Lower lobe of right lung (tissue), 2 donors: ENCODE measurements at regions not wholly inside any gene's neighbourhood (a gene's known extent, or its start where the extent isn't known, plus 50 kb on each side); places are given as distances from the start of the nearest gene placed in this dataset.

Experiments
- ATAC-seq, 2 donors: fragments of 200-7000 bp; cut with Tn5 transposase; one replicate each; pipeline ENCODE4 v1.9.1; 2020 to 2022; ENCODE audit warnings: mild to moderate bottlenecking in 2 of 2, moderate library complexity in 2 of 2
- DNase-seq: peaks from one replicate; pipeline ENCODE4 v3.0.0-alpha.2; 2020
- H3K27ac ChIP-seq: fragments of 200-600 bp; one replicate; pipeline ENCODE4 v1.8.0; 2022
- H3K27me3 ChIP-seq: fragments of 200-600 bp; one replicate; pipeline ENCODE4 v1.8.0; 2022; ENCODE audit warnings: low read depth
- H3K36me3 ChIP-seq: fragments of 200-600 bp; one replicate; pipeline ENCODE4 v1.8.0; 2022; ENCODE audit warnings: mild to moderate bottlenecking
- H3K4me1 ChIP-seq: fragments of 200-600 bp; one replicate; pipeline ENCODE4 v1.8.0; 2022
- H3K4me3 ChIP-seq: fragments of 200-600 bp; one replicate; pipeline ENCODE4 v1.8.0; 2022; ENCODE audit warnings: mild to moderate bottlenecking
- H3K9me3 ChIP-seq: fragments of 200-600 bp; one replicate; pipeline ENCODE4 v1.8.0; 2022
- CTCF ChIP-seq: fragments of 200-600 bp; IDR thresholded peaks from one replicate; pipeline ENCODE4 v1.8.0; 2022; ENCODE audit warnings: antibody characterized with exemption, mild to moderate bottlenecking
- intact Hi-C: fragments of 100-400 bp; cut with DNase I; formaldehyde crosslinking; loops from one replicate; pipeline ENCODE4 v1.11.0; 2022
- donor health status: DM: no; HTN: yes; CAD: no; lungs with severe emphysema.

GRCh38 chr17:77853191-77853977 is 105.1 kb upstream of the TNRC6C start:
- no peak for TF ChIP-seq CTCF
- Histone ChIP-seq H3K27me3 (peaks cover 3% of the 10 kb centered on the region), H3K4me3 (no peak overlapping the region), H3K27ac (no peak overlapping the region), H3K9me3 (no peaks in the 10 kb centered on the region), H3K4me1 (no peaks in the 10 kb centered on the region), H3K36me3 (no peaks in the 10 kb centered on the region)
- no peak for ATAC-seq
- intact Hi-C loops = no loop called here
- DNase-seq = no peak

GRCh38 chr17:77854083-77854758 is 104.3 kb upstream of the TNRC6C start:
- no peak overlapping the region for H3K27ac ChIP-seq
- no peak overlapping the region for H3K4me3 ChIP-seq

GRCh38 chr17:77854759-77855745 is 103.5 kb upstream of the TNRC6C start:
- H3K4me1 ChIP-seq = no peaks in the 10 kb centered on the region
- H3K9me3 ChIP-seq = no peaks in the 10 kb centered on the region
- no peak overlapping the region for H3K4me3 ChIP-seq
- intact Hi-C loops = no loop called here
- ATAC-seq = no peak
- TF ChIP-seq CTCF = no peak
- no peaks in the 10 kb centered on the region for H3K36me3 ChIP-seq
- H3K27me3 ChIP-seq = peaks cover 3% of the 10 kb centered on the region
- DNase-seq = no peak
- no peak overlapping the region for H3K27ac ChIP-seq

More at GRCh38 chr17:77854083-77854758, 104.3 kb upstream of the TNRC6C start:
- TF ChIP-seq CTCF = no peak
- ATAC-seq (no peak), DNase-seq (no peak)
- Histone ChIP-seq H3K9me3 (no peaks in the 10 kb centered on the region), H3K27me3 (peaks cover 3% of the 10 kb centered on the region), H3K36me3 (no peaks in the 10 kb centered on the region), H3K4me1 (no peaks in the 10 kb centered on the region)
- intact Hi-C loops = no loop called here

- Histone ChIP-seq H3K4me3 (no peak overlapping the region), H3K27ac (no peak overlapping the region), H3K9me3 (no peaks in the 10 kb centered on the region), H3K36me3 (no peaks in the 10 kb centered on the region), H3K27me3 (peaks cover 9% of the 10 kb centered on the region), H3K4me1 (no peaks in the 10 kb centered on the region)
- DNase-seq (no peak), ATAC-seq (no peak)
- intact Hi-C loops = no loop called here
- no peak for TF ChIP-seq CTCF
Observed at GRCh38 chr17:77856551-77857305, 101.8 kb upstream of the TNRC6C start.

- Histone ChIP-seq H3K4me1 (no peaks in the 10 kb centered on the region), H3K27ac (no peak overlapping the region), H3K36me3 (no peaks in the 10 kb centered on the region), H3K9me3 (no peaks in the 10 kb centered on the region), H3K4me3 (no peak overlapping the region), H3K27me3 (peaks cover 9% of the 10 kb centered on the region)
- intact Hi-C loops = no loop called here
- DNase-seq = no peak
- TF ChIP-seq CTCF = no peak
- ATAC-seq = no peak
Observed at GRCh38 chr17:77857306-77857555, 101.3 kb upstream of the TNRC6C start.
